Urinary bladder (tissue), 1 donor: ENCODE measurements at regions not wholly inside any gene's neighbourhood (a gene's known extent, or its start where the extent isn't known, plus 50 kb on each side); places are given as distances from the start of the nearest gene placed in this dataset. TPM values are rescaled to one million over a fixed set of nuclear protein-coding genes. Genes with fewer than 3 reads are reported as not detected.

ENCODE experiments used
- small RNA-seq: library from RNA; depleted of rRNA; stranded (forward); fragments of <200 nt; gene quantifications from one replicate; pipeline ENCODE3, GENCODE V24; 2014

Small RNA genes lying in the stretch of these regions (small RNA-seq; reads per million reads assigned to genes)
- not detected for gene AL136313.1
